Cardiac fibroblast (primary cell): ENCODE measurements at regions not wholly inside any gene's neighbourhood (a gene's known extent, or its start where the extent isn't known, plus 50 kb on each side); places are given as distances from the start of the nearest gene placed in this dataset.

Experiments
- DNase-seq, 2 donors: peaks; one replicate each; pipeline versions ENCODE4 v3.0.0 to v3.0.0-alpha.2; 2010; ENCODE audit warnings: low read depth in 2 of 2
- H3K4me3 ChIP-seq, 2 donors: replicated peaks in 1 of 2; 1 replicate in 1 of 2; 2 replicates in 1 of 2; pipeline ENCODE4 v1.5.1; 2011; ENCODE audit warnings: low read depth in 2 of 2, low read length in 2 of 2, mild to moderate bottlenecking in 2 of 2, moderate library complexity in 1 of 2
- TF ChIP-seq, protein P1 (sequence below): IDR thresholded peaks from one replicate; pipeline ENCODE4 v1.5.1; 2011; ENCODE audit warnings: low read depth, mild to moderate bottlenecking, low read length, inconsistent platforms

DNA sequence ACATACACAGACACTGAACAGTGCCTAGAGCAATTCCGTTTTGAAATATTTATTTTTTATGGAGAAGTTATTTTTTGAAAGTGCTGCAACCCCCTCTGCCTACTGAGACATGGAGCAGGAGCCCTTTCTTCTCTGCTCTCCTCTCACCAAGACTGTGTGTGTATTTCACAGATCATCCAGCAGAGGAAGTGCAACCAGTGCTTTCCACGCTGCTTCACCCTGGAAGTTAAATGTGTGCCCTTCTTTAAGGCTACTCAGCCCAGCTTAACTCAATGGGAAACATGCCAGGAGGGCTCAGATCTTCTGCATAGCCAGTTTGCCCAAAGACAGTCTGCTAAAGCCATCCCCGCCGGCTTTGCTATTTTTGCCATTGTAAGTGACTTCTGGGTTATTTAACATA is 606.3 kb downstream of the TLE1 start:
- DNase-seq = peak; percentile 4 to 43
- H3K4me3 ChIP-seq = no peak overlapping the region
- TF ChIP-seq, protein P1, sequence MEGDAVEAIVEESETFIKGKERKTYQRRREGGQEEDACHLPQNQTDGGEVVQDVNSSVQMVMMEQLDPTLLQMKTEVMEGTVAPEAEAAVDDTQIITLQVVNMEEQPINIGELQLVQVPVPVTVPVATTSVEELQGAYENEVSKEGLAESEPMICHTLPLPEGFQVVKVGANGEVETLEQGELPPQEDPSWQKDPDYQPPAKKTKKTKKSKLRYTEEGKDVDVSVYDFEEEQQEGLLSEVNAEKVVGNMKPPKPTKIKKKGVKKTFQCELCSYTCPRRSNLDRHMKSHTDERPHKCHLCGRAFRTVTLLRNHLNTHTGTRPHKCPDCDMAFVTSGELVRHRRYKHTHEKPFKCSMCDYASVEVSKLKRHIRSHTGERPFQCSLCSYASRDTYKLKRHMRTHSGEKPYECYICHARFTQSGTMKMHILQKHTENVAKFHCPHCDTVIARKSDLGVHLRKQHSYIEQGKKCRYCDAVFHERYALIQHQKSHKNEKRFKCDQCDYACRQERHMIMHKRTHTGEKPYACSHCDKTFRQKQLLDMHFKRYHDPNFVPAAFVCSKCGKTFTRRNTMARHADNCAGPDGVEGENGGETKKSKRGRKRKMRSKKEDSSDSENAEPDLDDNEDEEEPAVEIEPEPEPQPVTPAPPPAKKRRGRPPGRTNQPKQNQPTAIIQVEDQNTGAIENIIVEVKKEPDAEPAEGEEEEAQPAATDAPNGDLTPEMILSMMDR = peak; percentile 41

DNA sequence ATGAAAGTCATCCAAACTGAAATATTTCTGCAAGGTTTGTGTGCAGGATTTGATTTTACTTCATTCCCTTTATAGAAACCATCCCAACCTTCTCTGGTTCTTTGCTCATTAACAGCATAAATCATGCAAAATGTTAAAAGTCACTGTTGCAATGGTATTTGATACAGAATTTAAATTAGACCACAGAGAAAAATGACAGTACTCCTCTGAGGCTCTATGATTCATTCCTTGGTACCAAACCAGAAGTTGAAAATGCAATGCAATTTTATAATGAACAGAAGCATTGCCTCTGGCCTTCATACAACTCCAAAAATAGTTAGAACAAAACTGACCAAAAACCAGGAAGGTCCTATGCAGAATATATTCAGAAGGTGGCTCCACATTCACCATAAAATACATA is 607.1 kb downstream of the TLE1 start:
- no peak overlapping the region for H3K4me3 ChIP-seq
- DNase-seq = peak in 1 of 2 donors; percentile 48
- TF ChIP-seq, protein P1 = no peak

DNA sequence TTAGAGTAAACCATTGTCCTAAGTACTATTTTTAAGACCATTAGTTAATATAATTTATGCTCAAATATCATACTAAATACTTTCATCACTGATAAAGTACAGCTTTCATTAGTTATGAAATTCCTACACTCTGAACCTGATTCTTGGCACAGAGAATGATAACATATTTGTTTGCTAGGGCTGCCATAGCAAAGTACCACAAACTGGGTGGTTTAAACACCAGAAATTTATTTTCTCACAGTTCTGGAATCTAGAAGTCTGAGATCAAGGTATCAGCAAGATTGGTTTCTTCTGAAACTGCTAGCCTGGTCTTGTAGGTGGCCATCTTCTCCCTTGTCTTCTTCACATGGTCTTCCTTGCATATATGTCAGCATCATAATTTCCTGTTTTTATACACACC is 608.4 kb downstream of the TLE1 start:
- no peak for DNase-seq
- TF ChIP-seq, protein P1 = no peak
- H3K4me3 ChIP-seq = no peak overlapping the region

DNA sequence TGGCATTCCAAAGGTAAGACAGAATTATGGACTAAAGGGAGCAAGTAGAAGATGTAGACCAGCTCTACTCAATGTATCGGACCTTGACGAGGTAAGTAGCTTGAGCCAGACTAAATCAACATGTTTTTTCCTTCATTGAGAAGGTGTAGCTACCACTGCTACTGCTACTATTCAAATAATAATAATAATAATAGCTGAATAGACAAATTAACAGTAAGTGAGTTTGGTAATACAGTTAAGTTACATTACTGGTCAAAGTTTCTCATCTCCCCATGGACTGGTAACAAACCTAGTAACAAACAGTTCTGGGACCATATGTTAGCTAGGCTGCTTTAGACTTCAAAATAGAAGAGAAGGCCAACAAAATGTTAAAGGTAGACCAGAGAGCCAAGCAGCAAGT is 609.2 kb downstream of the TLE1 start:
- TF ChIP-seq, protein P1 = no peak
- DNase-seq = no peak
- no peak overlapping the region for H3K4me3 ChIP-seq

DNA sequence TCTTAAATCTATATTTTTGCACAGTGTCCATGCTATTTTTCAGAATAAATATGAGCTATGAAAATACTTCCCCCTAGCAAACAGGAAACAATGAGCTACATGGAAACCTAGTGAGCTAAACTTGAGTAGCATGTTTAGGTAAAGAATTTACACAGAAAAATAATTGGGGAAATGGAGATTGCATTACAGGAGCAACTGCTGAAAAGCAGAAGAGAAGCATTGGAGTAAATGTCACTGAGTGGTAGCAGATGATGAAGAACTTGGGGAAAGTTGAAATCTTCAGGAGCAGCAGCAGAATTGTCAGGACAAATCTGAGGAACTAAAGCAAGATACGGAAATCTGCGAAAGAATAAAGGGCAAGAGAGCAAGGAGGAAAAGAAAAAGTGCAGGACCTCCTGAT is 610.3 kb downstream of the TLE1 start:
- TF ChIP-seq, protein P1 = no peak
- H3K4me3 ChIP-seq = no peak overlapping the region
- DNase-seq = no peak

DNA sequence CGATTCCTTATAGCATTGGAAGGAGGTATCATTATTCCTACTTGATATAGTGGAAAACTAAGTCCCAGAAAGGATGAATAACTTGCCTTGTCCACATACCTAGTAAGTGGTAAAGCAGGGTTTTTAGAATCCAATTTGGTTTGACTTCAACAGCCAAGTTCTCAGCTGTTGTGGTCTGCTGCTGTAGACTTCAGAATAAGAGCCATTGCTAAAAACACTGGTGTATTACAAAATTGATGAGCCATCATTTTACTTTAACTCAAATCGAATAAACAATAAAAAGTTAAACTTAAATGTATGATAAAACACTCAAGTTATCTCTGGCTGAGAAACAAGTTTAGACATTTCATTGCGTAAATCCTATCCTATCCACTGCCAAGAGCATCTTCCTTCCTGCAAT is 610.8 kb downstream of the TLE1 start:
- TF ChIP-seq, protein P1 = no peak
- no peak for DNase-seq
- H3K4me3 ChIP-seq = no peak overlapping the region

DNA sequence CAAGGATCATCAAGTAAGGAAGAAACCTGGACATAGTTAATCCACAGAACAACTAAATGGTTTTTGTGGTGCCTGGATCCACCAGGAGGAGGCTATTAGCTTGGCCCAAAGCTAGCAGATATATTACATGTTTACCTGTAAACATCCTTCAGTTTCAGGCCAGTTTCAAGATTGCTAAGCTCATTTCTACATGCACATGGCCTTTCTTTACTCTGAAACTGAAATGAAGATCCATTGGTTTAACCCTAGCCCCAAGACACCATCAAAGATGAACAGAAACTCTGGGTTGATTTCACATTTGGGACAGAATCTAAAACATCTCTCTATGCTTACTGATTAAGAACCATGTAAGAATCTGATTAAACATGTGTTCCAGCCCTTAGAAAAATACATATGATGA is 611.8 kb downstream of the TLE1 start:
- no peak for DNase-seq
- H3K4me3 ChIP-seq = no peak overlapping the region
- TF ChIP-seq, protein P1 = no peak
